GM12864 (cell line): ENCODE measurements at regions not wholly inside any gene's neighbourhood (a gene's known extent, or its start where the extent isn't known, plus 50 kb on each side); places are given as distances from the start of the nearest gene placed in this dataset.

ENCODE experiments used
- DNase-seq: peaks from one replicate; pipeline ENCODE4 v3.0.0-alpha.2; 2011; ENCODE audit warnings: low read depth
- H3K4me3 ChIP-seq: 2 replicates; pipeline ENCODE4 v1.5.1; 2011; ENCODE audit warnings: mild to moderate bottlenecking, low read depth, low read length, control low read depth
- CTCF ChIP-seq: IDR thresholded peaks from 2 replicates; pipeline ENCODE4 v1.5.1; 2011; ENCODE audit warnings: low read depth, mild to moderate bottlenecking, moderate library complexity, low read length, control low read depth, inconsistent platforms; ENCODE audit errors: missing control alignments

GRCh38 chr3:168707900-168708299 lies 612.2 kb upstream of the GOLIM4 start:
- H3K4me3 ChIP-seq, result no peak overlapping the region
- no peak for TF ChIP-seq CTCF
- no peak for DNase-seq

- H3K4me3 ChIP-seq, result no peak overlapping the region
- no peak for DNase-seq
- no peak for TF ChIP-seq CTCF
Observed at GRCh38 chr3:168705412-168705811, 609.7 kb upstream of the GOLIM4 start.

GRCh38 chr3:168696051-168696450 lies 600.3 kb upstream of the GOLIM4 start:
- TF ChIP-seq CTCF, result no peak
- H3K4me3 ChIP-seq, result no peak overlapping the region
- DNase-seq, result no peak

GRCh38 chr3:168693870-168694269 lies 598.1 kb upstream of the GOLIM4 start:
- H3K4me3 ChIP-seq, result no peak overlapping the region
- no peak for TF ChIP-seq CTCF
- no peak for DNase-seq

- TF ChIP-seq CTCF, result no peak
- no peak overlapping the region for H3K4me3 ChIP-seq
- no peak for DNase-seq
Observed at GRCh38 chr3:168688267-168688666, 592.5 kb upstream of the GOLIM4 start.

GRCh38 chr3:168684519-168684918 lies 588.8 kb upstream of the GOLIM4 start:
- no peak overlapping the region for H3K4me3 ChIP-seq
- DNase-seq, result no peak
- no peak for TF ChIP-seq CTCF

- H3K4me3 ChIP-seq, result no peak overlapping the region
- no peak for DNase-seq
- no peak for TF ChIP-seq CTCF
Observed at GRCh38 chr3:168678730-168679129, 583.0 kb upstream of the GOLIM4 start.
